CD4-positive, alpha-beta T cell treated with Interleukin-1 beta for 1 hour (primary cell): ENCODE measurements at regions not wholly inside any gene's neighbourhood (a gene's known extent, or its start where the extent isn't known, plus 50 kb on each side); places are given as distances from the start of the nearest gene placed in this dataset.

Experiments
- DNase-seq, 2 donors: peaks; one replicate each; pipeline ENCODE4 v3.0.0-alpha.2; 2020 to 2022

- DNase-seq, result no peak
Measured at GRCh38 chr12:13670285-13670866, 311.0 kb downstream of the GRIN2B start.

GRCh38 chr12:13668880-13669279 is 312.5 kb downstream of the GRIN2B start:
- DNase-seq, result no peak

GRCh38 chr12:13666806-13667205 is 314.6 kb downstream of the GRIN2B start:
- DNase-seq, result no peak

- DNase-seq, result peak in 1 of 2 donors; percentile 2
Measured at GRCh38 chr12:13661005-13661887, 320.2 kb downstream of the GRIN2B start.

GRCh38 chr12:13654456-13654855 is 326.9 kb downstream of the GRIN2B start:
- DNase-seq, result no peak

GRCh38 chr12:13652105-13652504 is 329.3 kb downstream of the GRIN2B start:
- no peak for DNase-seq

GRCh38 chr12:13635709-13636108 is 345.7 kb downstream of the GRIN2B start:
- DNase-seq, result no peak

GRCh38 chr12:13631873-13632272 is 349.5 kb downstream of the GRIN2B start:
- DNase-seq, result no peak

- no peak for DNase-seq
Measured at GRCh38 chr12:13630354-13630753, 351.0 kb downstream of the GRIN2B start.

- DNase-seq, result no peak
Measured at GRCh38 chr12:13628067-13628466, 353.3 kb downstream of the GRIN2B start.

GRCh38 chr12:13627536-13627935 is 353.9 kb downstream of the GRIN2B start:
- DNase-seq, result no peak

- no peak for DNase-seq
Measured at GRCh38 chr12:13613297-13613696, 368.1 kb downstream of the GRIN2B start.

GRCh38 chr12:13609894-13610679 is 371.3 kb downstream of the GRIN2B start:
- DNase-seq, result no peak

GRCh38 chr12:13606290-13606689 is 375.1 kb downstream of the GRIN2B start:
- DNase-seq, result no peak

- no peak for DNase-seq
Measured at GRCh38 chr12:13603953-13604352, 377.4 kb downstream of the GRIN2B start.

- no peak for DNase-seq
Measured at GRCh38 chr12:13602172-13602571, 379.2 kb downstream of the GRIN2B start.

- DNase-seq, result no peak
Measured at GRCh38 chr12:13599176-13599575, 382.2 kb downstream of the GRIN2B start.

- DNase-seq, result no peak
Measured at GRCh38 chr12:13597837-13598236, 383.6 kb downstream of the GRIN2B start.

GRCh38 chr12:13597166-13597565 is 384.2 kb downstream of the GRIN2B start:
- no peak for DNase-seq

GRCh38 chr12:13596714-13597113 is 384.7 kb downstream of the GRIN2B start:
- no peak for DNase-seq

- no peak for DNase-seq
Measured at GRCh38 chr12:13595536-13596443, 385.6 kb downstream of the GRIN2B start.

- DNase-seq, result no peak
Measured at GRCh38 chr12:13594731-13595514, 386.5 kb downstream of the GRIN2B start.
